ENCODE measurements at regions not wholly inside any gene's neighbourhood (a gene's known extent, or its start where the extent isn't known, plus 50 kb on each side); places are given as distances from the start of the nearest gene placed in this dataset.
A peak's percentile ranks its signal among the peaks of the same experiment; 100 is the strongest.

- TF ChIP-seq POLR2AphosphoS5 (IDR thresholded peaks at IDR 0.05; ENCODE audit: low read depth, low read length) (no peak), POLR2A (IDR thresholded peaks at IDR 0.05; ENCODE audit: borderline replicate concordance, extremely low read depth, insufficient read depth, insufficient read length) (no peak), SP1 (IDR thresholded peaks at IDR 0.05; ENCODE audit: low read depth) (no peak)
Measured at GRCh38 chr2:172220121-172220520, 117.4 kb upstream of the DLX2 start (continued).

GRCh38 chr2:172223601-172224054 lies 120.9 kb upstream of the DLX2 start:
- H3K4me2 ChIP-seq (ENCODE audit: low read length): no peak overlapping the region
- no TSS peak for BruUV-seq (replicated peaks)
- no peak overlapping the region for H3K9ac ChIP-seq (ENCODE audit: low read length)
- CTCF ChIA-PET: no interaction called here
- DNase-seq (ENCODE audit: low read depth, low spot score) (no peak), ATAC-seq (no peak)
- TF ChIP-seq SP1 (IDR thresholded peaks at IDR 0.05; ENCODE audit: low read depth) (no peak), ATF3 (IDR thresholded peaks at IDR 0.05) (no peak), CEBPB (IDR thresholded peaks at IDR 0.05; ENCODE audit: low read depth) (no peak)
- no peak overlapping the region for H3K4me3 ChIP-seq (replicated peaks in 1 of 2; ENCODE audit: low read depth in 1 of 2, low read length in 2 of 2)
- H3K9me3 ChIP-seq (ENCODE audit: control insufficient read depth in 1 of 2, insufficient read depth in 1 of 2, low read depth in 1 of 2, low read length in 2 of 2): no peaks in the 10 kb centered on the region
- no peaks in the 10 kb centered on the region for H3K27me3 ChIP-seq (ENCODE audit: insufficient read depth, low read length)
- intact Hi-C loops (cut with micrococcal nuclease): no loop called here
- H3K9me2 ChIP-seq (ENCODE audit: insufficient read depth): no peaks in the 10 kb centered on the region
- peaks cover 0 to 10% of the 10 kb centered on the region in 2 experiments; a peak in 2 of 4 replicates for H3K4me1 ChIP-seq (ENCODE audit: control insufficient read depth in 1 of 2, insufficient read depth in 2 of 2, low read length in 2 of 2)
- no peak overlapping the region for H3K27ac ChIP-seq (ENCODE audit: low read depth, low read length)
- no peaks in the 10 kb centered on the region for H3K79me2 ChIP-seq (ENCODE audit: insufficient read depth, low read length)
- POLR2A ChIA-PET: no interaction called here
- no peaks in the 10 kb centered on the region for H3K36me3 ChIP-seq (ENCODE audit: control insufficient read depth in 1 of 2, insufficient read depth in 2 of 2, low read length in 2 of 2)
- no peaks in the 10 kb centered on the region for H4K20me1 ChIP-seq (ENCODE audit: insufficient read depth)
- H2AFZ ChIP-seq (ENCODE audit: low read depth, low read length, poor library complexity, severe bottlenecking): no peak overlapping the region
- RAD21 ChIA-PET (ENCODE audit: low non-redundant PET in 1 of 2, low total read pairs in 2 of 2, uncharacterized antibody in 2 of 2, unreplicated experiment in 2 of 2): interaction anchor here in 1 of 2 experiments (0.7 kb wide), 1 partner anchor 53 kb away, joined by 3 read pairs; no protein-coding TSS in a partner anchor

DNA sequence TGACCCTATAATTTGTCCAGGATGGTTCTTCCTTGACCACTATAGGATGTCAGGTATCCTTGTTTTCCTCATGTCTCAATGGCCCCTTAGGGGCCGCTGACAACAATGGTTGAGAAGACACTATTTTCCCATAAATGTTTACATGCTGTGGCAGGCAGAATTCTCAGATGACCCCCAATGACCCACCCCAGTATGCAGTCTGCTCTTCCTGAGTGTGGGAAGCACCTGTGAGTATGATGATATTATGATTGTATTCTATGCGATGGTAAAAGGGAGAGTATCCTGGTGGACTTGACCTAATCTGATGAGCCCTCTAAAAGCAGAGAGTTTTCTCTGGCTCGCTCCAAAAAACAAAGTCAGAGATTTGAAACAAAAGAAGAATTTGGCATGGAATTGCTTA lies 123.1 kb upstream of the DLX2 start:
- intact Hi-C loops (cut with micrococcal nuclease): loop anchor here (2.0 kb wide), 1 partner anchor 239 kb away; no protein-coding TSS in a partner anchor
- ChIA-PET POLR2A (interaction anchor here (1.5 kb wide), 1 partner anchor 27 kb away, joined by 8 read pairs; no protein-coding TSS in a partner anchor), CTCF (interaction anchor here (0.5 to 2.5 kb wide), 5 partner anchors 18 to 478 kb away, joined by 3 to 25 read pairs (median 5); partner anchors contain the start of gene ITGA6), RAD21 (ENCODE audit: low non-redundant PET in 1 of 2, low total read pairs in 2 of 2, uncharacterized antibody in 2 of 2, unreplicated experiment in 2 of 2) (interaction anchor here in 1 of 2 experiments (1.0 kb wide), 1 partner anchor 52 kb away, joined by 3 read pairs; no protein-coding TSS in a partner anchor)
- no peaks in the 10 kb centered on the region for H3K9me2 ChIP-seq (ENCODE audit: insufficient read depth)
- no TSS peak for BruUV-seq (replicated peaks)
- H3K4me1 ChIP-seq (ENCODE audit: control insufficient read depth in 1 of 2, insufficient read depth in 2 of 2, low read length in 2 of 2): peaks cover 0 to 13% of the 10 kb centered on the region in 2 experiments; a peak in 2 of 4 replicates
- no peaks in the 10 kb centered on the region for H3K9me3 ChIP-seq (ENCODE audit: control insufficient read depth in 1 of 2, insufficient read depth in 1 of 2, low read depth in 1 of 2, low read length in 2 of 2)
- H3K79me2 ChIP-seq (ENCODE audit: insufficient read depth, low read length): no peaks in the 10 kb centered on the region
- H3K27me3 ChIP-seq (ENCODE audit: insufficient read depth, low read length): no peaks in the 10 kb centered on the region
- peak overlapping the region; percentile 21; the same call in 1 of the 2 replicates for H3K4me2 ChIP-seq (ENCODE audit: low read length)
- H3K27ac ChIP-seq (ENCODE audit: low read depth, low read length): no peak overlapping the region
- TF ChIP-seq YY1 (IDR thresholded peaks at IDR 0.05; ENCODE audit: extremely low read depth, insufficient replicate concordance, low read depth, low read length): no peak
- DNase-seq (ENCODE audit: low read depth, low spot score) (no peak), ATAC-seq (no peak)
- H3K36me3 ChIP-seq (ENCODE audit: control insufficient read depth in 1 of 2, insufficient read depth in 2 of 2, low read length in 2 of 2): no peaks in the 10 kb centered on the region
- peak overlapping the region; percentile 95 for H2AFZ ChIP-seq (ENCODE audit: low read depth, low read length, poor library complexity, severe bottlenecking)
- H3K4me3 ChIP-seq (replicated peaks in 1 of 2; ENCODE audit: low read depth in 1 of 2, low read length in 2 of 2): no peak overlapping the region
- no peak overlapping the region for H3K9ac ChIP-seq (ENCODE audit: low read length)
- no peaks in the 10 kb centered on the region for H4K20me1 ChIP-seq (ENCODE audit: insufficient read depth)

All from HCT116 (cell line).